ENCODE measurements at regions not wholly inside any gene's neighbourhood (a gene's known extent, or its start where the extent isn't known, plus 50 kb on each side); places are given as distances from the start of the nearest gene placed in this dataset.

GRCh38 chr1:81703756-81704463 lies 96.8 kb upstream of the ADGRL2 start:
- no peaks in the 10 kb centered on the region for H3K4me1 ChIP-seq
- no peaks in the 10 kb centered on the region for H3K27me3 ChIP-seq
- TF ChIP-seq, protein P1, sequence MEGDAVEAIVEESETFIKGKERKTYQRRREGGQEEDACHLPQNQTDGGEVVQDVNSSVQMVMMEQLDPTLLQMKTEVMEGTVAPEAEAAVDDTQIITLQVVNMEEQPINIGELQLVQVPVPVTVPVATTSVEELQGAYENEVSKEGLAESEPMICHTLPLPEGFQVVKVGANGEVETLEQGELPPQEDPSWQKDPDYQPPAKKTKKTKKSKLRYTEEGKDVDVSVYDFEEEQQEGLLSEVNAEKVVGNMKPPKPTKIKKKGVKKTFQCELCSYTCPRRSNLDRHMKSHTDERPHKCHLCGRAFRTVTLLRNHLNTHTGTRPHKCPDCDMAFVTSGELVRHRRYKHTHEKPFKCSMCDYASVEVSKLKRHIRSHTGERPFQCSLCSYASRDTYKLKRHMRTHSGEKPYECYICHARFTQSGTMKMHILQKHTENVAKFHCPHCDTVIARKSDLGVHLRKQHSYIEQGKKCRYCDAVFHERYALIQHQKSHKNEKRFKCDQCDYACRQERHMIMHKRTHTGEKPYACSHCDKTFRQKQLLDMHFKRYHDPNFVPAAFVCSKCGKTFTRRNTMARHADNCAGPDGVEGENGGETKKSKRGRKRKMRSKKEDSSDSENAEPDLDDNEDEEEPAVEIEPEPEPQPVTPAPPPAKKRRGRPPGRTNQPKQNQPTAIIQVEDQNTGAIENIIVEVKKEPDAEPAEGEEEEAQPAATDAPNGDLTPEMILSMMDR (IDR thresholded peaks at IDR 0.05), result no peak
- TF ChIP-seq POLR2AphosphoS5 (IDR thresholded peaks at IDR 0.05), result no peak
- H3K4me3 ChIP-seq, result no peak overlapping the region
- H3K27ac ChIP-seq, result no peak overlapping the region
- no peak for DNase-seq (ENCODE audit: low spot score in 2 of 2)
- no peaks in the 10 kb centered on the region for H3K9me3 ChIP-seq
- intact Hi-C loops (cut with DNase I; ENCODE audit: low total_unique reads), result no loop called here
- no peaks in the 10 kb centered on the region for H3K36me3 ChIP-seq

DNA sequence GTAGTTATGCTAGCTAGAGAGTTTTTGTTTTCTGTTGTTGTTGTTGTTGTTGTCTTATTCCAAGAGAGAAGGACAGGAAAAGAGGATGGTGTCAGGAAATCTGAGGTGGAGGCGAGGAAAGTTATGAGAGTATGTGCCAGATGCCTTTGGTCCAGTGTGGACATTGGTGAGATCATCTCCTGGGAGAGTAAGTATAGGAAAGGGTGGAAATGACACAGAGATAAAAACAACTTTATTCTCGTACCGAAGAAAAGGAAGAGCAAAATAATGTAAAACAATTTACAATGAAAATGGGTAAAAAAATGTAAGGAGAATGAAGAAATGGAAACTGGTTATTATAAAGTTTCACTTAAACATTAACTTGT lies 97.4 kb upstream of the ADGRL2 start:
- Histone ChIP-seq H3K36me3 (no peaks in the 10 kb centered on the region), H3K9me3 (no peaks in the 10 kb centered on the region), H3K4me1 (no peaks in the 10 kb centered on the region), H3K27ac (no peak overlapping the region), H3K4me3 (no peak overlapping the region), H3K27me3 (no peaks in the 10 kb centered on the region)
- intact Hi-C loops (cut with DNase I; ENCODE audit: low total_unique reads), result no loop called here
- TF ChIP-seq POLR2AphosphoS5 (IDR thresholded peaks at IDR 0.05) (no peak), POLR2A (IDR thresholded peaks at IDR 0.05) (no peak)
- TF ChIP-seq, protein P1 (IDR thresholded peaks at IDR 0.05), result no peak
- no peak for DNase-seq (ENCODE audit: low spot score in 2 of 2)

- no peak for DNase-seq (ENCODE audit: low spot score in 2 of 2)
- Histone ChIP-seq H3K36me3 (no peaks in the 10 kb centered on the region), H3K4me3 (no peak overlapping the region), H3K9me3 (no peaks in the 10 kb centered on the region), H3K27ac (no peak overlapping the region), H3K27me3 (no peaks in the 10 kb centered on the region), H3K4me1 (no peaks in the 10 kb centered on the region)
- intact Hi-C loops (cut with DNase I; ENCODE audit: low total_unique reads), result no loop called here
- TF ChIP-seq, protein P1 (IDR thresholded peaks at IDR 0.05), result no peak
Observed at GRCh38 chr1:81702903-81703302, 97.8 kb upstream of the ADGRL2 start.

DNA sequence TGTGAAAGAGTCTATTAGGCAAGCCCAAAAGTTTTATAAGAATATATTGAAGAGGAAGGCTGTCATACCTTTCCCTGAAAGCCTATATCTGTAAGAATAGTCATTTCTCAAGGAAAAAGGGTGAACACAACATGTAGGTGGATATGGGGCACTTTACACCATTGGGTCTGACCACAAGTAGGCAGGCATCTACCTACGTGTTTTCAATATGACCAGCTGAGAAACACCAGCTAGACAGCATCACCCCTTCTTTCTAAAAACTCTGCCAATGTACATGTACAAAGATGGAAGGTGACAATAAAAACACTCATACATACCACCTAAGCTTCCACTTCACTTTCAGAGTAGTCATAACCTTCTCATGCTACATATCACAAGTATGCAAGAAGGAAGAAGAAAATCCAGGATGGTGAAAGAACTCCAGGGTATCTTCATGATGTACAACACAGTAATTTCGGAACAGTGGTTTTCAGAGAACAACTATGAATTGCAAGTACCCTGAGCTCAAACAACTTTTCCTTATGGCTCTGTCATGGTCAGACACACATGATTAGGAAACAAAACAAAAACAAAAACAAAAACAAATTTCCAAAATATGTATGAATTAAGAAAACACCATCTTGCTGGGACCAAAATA lies 98.5 kb upstream of the ADGRL2 start:
- no peak for DNase-seq (ENCODE audit: low spot score in 2 of 2)
- intact Hi-C loops (cut with DNase I; ENCODE audit: low total_unique reads), result no loop called here

More for the DNA sequence above, 98.5 kb upstream of the ADGRL2 start:
- Histone ChIP-seq H3K27me3 (no peaks in the 10 kb centered on the region), H3K36me3 (no peaks in the 10 kb centered on the region), H3K4me3 (no peak overlapping the region), H3K9me3 (no peaks in the 10 kb centered on the region), H3K27ac (no peak overlapping the region), H3K4me1 (no peaks in the 10 kb centered on the region)
- TF ChIP-seq POLR2AphosphoS5 (IDR thresholded peaks at IDR 0.05) (no peak), POLR2A (IDR thresholded peaks at IDR 0.05) (no peak)
- TF ChIP-seq, protein P1 (IDR thresholded peaks at IDR 0.05), result no peak

Measured in breast epithelium (tissue), 4 donors.